ENCODE measurements at regions not wholly inside any gene's neighbourhood (a gene's known extent, or its start where the extent isn't known, plus 50 kb on each side); places are given as distances from the start of the nearest gene placed in this dataset.

DNA sequence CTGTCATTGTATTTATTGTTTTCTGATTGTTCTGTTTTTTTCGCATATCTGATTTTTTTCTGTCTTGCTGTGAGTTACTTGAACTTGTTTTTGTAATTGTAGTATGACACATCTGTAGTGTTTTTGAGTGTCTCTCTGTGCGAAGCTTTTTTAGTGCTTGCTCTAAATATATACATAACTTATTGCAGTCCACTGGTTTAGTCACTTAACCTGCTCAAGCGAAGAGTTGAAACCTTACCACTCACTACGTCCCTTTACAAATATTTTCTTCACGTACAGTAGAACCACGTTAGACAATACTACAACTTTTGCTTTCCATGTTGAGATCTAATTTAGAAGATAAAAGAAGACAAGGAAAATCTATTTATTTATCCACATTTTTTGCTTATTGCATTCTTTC, 713.0 kb upstream of the GRM7 start:
- TF ChIP-seq GATA2 (IDR thresholded peaks at IDR 0.05; ENCODE audit: low read depth, low read length) (no peak), GATA3 (IDR thresholded peaks at IDR 0.05; ENCODE audit: low read depth, low read length) (no peak)

DNA sequence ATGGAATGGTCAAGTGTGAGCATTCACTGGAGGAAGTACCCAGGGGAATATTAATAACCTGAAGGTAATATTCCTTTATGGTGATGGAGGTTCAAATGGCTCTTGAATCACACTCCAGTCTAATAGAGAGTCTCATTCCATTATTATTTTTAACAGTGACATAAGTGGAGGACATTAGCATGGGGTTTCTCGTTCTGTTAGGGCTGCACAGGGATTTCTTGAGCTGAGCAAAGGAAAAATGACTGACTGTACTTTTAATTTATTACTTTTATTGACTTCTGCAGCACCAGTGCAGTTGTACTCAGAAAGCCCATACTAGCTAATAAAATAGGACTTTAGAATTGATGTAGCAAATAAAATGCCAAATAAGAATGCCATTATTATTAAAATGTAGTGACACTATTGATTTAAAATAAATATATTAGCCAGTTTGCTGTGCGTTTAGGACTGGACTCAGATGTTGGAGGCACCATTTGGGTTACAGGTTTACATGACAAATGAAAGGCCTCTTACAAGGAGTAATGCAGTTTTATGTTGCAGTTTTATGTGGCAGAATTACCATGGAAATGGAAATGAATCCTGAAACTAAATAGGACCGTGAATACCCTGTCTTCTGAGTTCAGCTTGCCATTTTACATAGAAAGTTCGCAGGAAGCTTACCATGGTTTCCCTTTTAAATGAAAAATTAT, 705.1 kb upstream of the GRM7 start:
- TF ChIP-seq GATA3 (IDR thresholded peaks at IDR 0.05; ENCODE audit: low read depth, low read length) (no peak), GATA2 (IDR thresholded peaks at IDR 0.05; ENCODE audit: low read depth, low read length) (no peak)

DNA sequence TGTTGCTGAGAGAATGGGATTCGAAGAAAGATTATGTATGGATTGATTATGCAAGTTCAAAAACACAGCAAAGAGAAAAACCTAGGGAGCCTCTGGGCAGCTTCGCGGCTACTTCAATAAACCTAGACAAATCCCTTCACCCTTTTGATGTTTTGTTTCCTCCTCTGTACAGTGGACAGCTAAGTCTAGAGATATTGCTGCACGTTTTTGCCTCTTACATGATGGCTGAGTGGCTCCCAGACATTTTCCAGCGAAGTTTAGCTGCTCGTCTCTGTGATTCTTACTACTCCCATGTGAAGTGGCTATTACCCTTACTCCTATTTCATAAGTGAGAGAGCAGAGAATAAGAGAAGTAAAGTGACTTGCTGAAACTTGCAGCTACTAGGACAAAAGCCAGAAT, 695.0 kb upstream of the GRM7 start:
- TF ChIP-seq GATA2 (IDR thresholded peaks at IDR 0.05; ENCODE audit: low read depth, low read length) (no peak), GATA3 (IDR thresholded peaks at IDR 0.05; ENCODE audit: low read depth, low read length) (no peak)

DNA sequence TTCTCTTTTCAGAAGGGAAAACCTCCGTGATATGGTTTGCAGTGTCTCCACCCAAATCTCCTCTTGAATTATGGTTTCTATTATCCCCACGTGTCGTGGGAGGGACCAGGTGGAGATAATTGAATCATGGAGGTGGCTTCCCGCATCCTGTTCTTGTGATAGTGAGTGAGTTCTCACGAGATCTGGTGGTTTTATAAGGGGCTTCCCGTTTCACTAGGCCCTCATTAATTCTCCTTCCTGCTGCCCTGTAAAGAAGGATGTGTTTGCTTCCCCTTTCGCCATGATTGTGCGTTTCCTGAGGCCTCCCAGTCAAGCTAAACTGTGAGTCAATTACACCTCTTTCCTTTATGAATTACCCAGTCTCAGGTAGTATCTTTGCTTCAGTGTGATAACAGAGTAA, 692.7 kb upstream of the GRM7 start:
- no peak for TF ChIP-seq GATA3 (IDR thresholded peaks at IDR 0.05; ENCODE audit: low read depth, low read length)
- no peak for TF ChIP-seq GATA2 (IDR thresholded peaks at IDR 0.05; ENCODE audit: low read depth, low read length)

DNA sequence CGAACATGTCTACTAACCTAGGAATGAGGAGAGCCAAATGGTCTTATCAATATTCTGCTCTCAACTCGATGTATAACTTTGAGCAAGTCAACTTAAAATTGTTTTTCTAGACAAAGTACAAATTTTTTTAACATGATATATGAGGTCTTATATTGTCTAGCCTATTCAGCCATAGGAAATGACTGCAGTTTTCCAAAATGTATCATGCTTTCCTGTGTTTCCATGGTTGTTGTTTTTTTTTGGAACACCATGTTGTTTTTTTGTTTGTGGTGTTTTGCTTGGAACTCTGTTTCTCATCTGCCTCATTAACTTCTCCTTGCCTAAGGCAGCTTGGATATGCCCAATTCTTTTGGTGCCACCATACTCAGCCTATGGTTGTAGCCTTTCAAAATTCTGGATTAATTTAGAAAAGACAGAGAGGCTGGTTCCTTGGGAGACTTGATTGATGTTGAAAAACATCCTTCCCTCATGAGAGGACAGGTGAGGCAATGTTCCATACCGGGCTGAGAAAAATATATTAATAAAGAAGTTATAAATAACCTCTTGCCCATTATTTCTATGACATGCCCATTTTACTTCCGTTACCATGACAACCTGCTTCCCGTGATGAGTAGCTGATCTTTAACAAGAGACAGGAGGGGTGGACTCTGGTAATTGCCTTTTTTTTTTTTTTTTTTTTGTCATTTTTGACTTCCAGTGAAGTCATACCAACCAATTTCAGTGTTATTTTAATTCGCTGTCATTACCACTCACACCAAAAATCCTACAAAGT, 687.9 kb upstream of the GRM7 start:
- TF ChIP-seq GATA3 (IDR thresholded peaks at IDR 0.05; ENCODE audit: low read depth, low read length) (no peak), GATA2 (IDR thresholded peaks at IDR 0.05; ENCODE audit: low read depth, low read length) (no peak)

DNA sequence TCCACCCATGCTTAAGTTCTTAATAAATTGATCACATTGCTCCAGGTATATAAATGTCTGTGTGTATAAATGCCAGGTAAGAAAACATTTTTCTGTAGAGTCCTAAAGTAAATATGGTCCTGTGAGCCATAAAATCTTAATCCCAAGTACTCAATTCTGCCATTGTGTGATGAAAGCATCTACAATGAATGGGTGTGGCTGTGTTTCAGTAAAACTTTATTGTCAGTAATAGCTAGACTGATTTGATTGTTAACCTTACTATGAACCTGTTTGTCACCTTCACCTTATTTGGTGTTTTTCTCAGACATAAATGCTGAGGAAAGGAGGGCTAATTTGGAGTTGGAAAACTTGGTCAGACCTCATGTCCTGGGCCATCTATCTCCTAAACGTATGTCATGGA, 683.5 kb upstream of the GRM7 start:
- TF ChIP-seq GATA3 (IDR thresholded peaks at IDR 0.05; ENCODE audit: low read depth, low read length) (no peak), GATA2 (IDR thresholded peaks at IDR 0.05; ENCODE audit: low read depth, low read length) (no peak)

DNA sequence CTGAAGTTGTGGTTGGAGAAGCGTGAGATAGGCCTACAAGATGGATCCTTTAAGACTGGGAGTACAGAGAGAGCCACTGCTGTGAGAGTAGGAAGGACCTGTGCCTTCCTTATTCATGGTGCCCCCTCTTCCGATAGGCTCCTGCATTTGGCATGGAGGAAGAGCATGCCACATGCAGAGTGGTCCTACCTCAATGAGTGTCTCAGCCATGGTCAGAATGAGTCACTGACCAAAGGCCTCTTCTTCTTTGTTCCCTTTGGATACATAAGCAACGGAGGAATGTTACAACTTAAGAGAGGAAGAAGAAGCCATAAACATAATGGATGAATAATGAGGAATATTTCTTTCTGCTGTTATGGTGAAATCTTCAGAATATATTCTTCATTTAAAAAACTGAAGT, 681.2 kb upstream of the GRM7 start:
- no peak for TF ChIP-seq GATA2 (IDR thresholded peaks at IDR 0.05; ENCODE audit: low read depth, low read length)
- no peak for TF ChIP-seq GATA3 (IDR thresholded peaks at IDR 0.05; ENCODE audit: low read depth, low read length)

DNA sequence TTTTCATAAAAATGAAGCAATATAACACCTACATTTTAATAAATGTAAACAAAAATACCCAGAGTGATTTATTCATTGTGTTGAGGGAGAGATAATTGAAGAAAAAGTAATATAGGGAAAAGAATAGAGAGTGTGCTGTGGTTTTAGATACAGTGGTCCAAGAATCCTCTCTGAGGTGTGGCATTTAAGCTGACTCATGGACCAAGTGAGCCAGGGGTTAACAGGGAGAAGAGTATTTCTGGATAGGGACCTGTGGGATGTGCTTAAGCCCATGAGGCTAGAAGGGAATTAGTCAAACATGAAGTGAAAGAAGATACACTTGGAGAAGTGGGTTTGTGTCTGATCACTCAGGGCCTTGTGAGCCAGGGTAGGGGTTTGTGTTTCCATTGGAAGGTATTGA, 680.7 kb upstream of the GRM7 start:
- TF ChIP-seq GATA3 (IDR thresholded peaks at IDR 0.05; ENCODE audit: low read depth, low read length) (no peak), GATA2 (IDR thresholded peaks at IDR 0.05; ENCODE audit: low read depth, low read length) (no peak)

DNA sequence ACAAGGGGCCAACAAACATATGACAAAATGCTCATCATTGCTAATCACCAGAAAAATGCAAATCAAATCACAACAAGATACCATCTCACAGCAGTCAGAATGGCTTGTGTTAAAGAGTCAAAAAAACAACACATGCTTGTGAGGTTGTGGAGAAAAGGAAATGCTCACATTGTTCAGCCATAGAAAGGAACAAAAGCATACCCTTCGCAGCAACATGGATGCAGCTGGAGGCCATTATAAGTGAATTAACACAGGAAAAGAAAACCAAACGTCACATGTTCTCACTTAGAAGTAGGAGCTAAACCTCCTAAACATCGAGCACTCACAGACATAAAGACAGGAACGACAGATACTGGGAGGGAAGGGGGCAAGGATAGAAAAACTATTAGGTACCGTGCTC, 678.4 kb upstream of the GRM7 start:
- TF ChIP-seq GATA3 (IDR thresholded peaks at IDR 0.05; ENCODE audit: low read depth, low read length) (no peak), GATA2 (IDR thresholded peaks at IDR 0.05; ENCODE audit: low read depth, low read length) (no peak)

DNA sequence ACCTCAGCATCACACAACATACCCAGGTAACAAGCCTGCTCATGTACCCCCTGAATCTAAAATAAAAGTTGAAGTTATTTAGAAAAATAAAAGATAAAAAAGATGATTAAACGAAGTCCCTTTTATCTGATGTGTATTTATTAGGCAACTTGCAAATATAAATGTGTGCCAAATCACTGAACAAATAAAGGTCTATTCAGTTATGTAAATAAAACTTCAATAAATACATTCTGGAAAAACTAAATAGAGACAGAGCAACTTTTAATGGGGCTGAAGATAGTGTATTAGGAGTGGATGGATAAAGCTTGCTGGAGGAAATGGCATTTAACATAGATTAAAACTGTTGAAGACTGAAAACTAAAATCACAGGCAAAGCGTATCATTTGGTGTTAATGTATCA, 678.0 kb upstream of the GRM7 start:
- TF ChIP-seq GATA3 (IDR thresholded peaks at IDR 0.05; ENCODE audit: low read depth, low read length) (no peak), GATA2 (IDR thresholded peaks at IDR 0.05; ENCODE audit: low read depth, low read length) (no peak)

DNA sequence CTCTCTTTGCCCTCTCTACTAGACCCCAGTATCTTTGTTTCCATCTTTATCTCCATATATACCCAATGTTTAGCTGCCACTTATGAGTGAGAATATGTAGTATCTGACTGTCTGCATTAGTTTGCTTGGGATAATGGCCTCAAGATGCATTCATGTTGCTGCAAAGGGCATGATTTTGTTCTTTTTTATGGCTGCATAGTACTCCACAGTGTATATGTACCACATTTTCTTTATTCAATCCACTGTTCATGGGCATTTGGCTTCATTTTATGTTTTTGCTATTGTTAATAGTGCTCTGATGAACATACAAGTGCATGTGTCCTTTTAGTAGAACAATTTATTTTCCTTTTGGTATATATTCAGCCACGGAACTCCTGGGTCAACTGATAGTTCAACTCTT, 671.5 kb upstream of the GRM7 start:
- TF ChIP-seq GATA3 (IDR thresholded peaks at IDR 0.05; ENCODE audit: low read depth, low read length) (no peak), GATA2 (IDR thresholded peaks at IDR 0.05; ENCODE audit: low read depth, low read length) (no peak)

DNA sequence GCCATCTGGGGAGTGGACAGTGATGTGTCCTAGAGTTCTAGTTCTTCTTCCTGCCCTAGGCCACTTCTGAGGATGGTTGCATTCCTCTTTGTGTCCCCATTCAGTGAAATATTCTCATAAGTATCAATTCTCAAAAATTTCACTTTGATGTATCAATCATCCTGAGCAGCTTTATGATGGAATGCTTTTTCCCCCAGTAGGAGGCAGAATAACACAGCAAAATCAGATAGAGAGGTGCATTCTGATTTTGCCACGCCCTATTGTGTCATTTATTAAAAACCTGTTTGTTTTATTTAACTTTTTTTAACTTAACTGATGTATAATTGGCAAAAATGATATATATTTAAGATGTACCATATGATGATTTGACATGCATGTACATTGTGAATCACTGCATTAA, 656.0 kb upstream of the GRM7 start:
- no peak for TF ChIP-seq GATA3 (IDR thresholded peaks at IDR 0.05; ENCODE audit: low read depth, low read length)

DNA sequence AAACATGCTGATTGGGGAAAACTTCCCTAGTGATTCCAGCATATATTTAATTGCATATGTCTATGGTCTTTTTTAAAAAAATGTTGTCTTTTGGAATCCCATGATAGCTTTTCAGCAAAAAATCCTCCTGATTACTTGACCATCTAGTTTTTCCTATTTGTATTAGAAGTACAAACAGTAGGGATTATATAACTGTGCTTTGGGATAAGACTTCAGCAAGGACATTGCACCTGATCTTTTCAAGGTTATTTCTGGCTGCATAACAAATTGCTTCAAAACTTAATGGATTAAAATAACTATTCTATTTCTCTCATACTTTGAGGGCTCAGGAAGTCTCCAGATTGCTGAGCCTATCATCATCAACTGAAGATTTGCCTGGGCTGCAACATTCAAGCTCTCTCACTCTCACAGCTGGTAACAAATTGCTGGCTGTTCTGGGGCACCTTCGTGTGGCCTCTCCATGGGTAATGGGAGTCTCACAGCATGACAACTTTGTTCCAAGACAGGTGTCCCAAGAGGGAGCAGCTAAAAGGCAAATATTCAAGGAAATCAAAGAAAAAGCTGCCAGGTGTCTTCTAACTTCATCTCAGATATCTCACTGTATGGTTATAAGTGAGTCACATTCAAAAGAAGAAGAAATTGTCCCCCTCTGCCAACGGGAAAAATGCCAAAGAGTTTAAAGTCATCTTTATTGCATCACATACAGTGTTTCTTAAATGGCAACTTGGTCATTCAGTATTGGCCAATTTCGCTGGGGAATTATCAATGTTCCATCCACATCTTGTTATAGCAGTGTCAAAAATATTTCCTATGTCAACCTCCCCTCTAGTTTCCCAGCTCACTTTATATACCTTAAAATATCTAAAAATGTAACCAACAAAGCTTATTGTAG, 644.5 kb upstream of the GRM7 start:
- no peak for TF ChIP-seq GATA3 (IDR thresholded peaks at IDR 0.05; ENCODE audit: low read depth, low read length)
- no peak for TF ChIP-seq GATA2 (IDR thresholded peaks at IDR 0.05; ENCODE audit: low read depth, low read length)

DNA sequence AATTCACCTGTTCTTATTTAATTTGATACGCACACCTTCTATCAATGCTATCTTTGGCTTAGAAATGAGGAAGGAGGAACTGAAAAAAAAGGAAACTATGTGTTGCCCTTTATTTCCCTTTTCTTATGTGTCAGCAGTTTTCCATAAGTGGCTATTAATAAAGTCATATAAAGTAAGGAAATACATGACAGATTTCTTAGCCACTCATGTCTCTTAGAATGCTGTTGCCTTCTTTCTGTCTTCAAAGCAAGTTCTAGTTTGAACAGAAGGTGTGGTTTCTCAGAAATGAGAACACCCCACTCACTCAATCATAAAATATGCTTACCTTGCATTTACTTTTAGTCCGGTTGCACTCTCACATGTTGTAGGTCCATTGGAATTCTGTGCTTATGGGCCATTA, 640.5 kb upstream of the GRM7 start:
- no peak for TF ChIP-seq GATA3 (IDR thresholded peaks at IDR 0.05; ENCODE audit: low read depth, low read length)
- TF ChIP-seq GATA2 (IDR thresholded peaks at IDR 0.05; ENCODE audit: low read depth, low read length), result no peak
